ENCODE measurements at regions not wholly inside any gene's neighbourhood (a gene's known extent, or its start where the extent isn't known, plus 50 kb on each side); places are given as distances from the start of the nearest gene placed in this dataset.

- no peak for TF ChIP-seq CTCF (IDR thresholded peaks at IDR 0.05 in 2 of 3, conservative IDR thresholded peaks at IDR 0.05 in 1 of 3; ENCODE audit: borderline replicate concordance in 1 of 3, insufficient read depth in 1 of 3, low read depth in 2 of 3, low read length in 2 of 3)
- TF ChIP-seq ZFX (IDR thresholded peaks at IDR 0.05), result no peak
- TF ChIP-seq POLR2A (IDR thresholded peaks at IDR 0.05; ENCODE audit: borderline replicate concordance, extremely low read depth, insufficient read depth, insufficient read length), result no peak
- TF ChIP-seq REST (IDR thresholded peaks at IDR 0.05; ENCODE audit: low read depth), result no peak
- TF ChIP-seq EZH2phosphoT487 (IDR thresholded peaks at IDR 0.05; ENCODE audit: borderline replicate concordance), result no peak
- no peak for TF ChIP-seq YY1 (IDR thresholded peaks at IDR 0.05; ENCODE audit: extremely low read depth, insufficient replicate concordance, low read depth, low read length)
- TF ChIP-seq CEBPB (IDR thresholded peaks at IDR 0.05; ENCODE audit: low read depth), result no peak
- TF ChIP-seq TCF7L2 (IDR thresholded peaks at IDR 0.05; ENCODE audit: borderline replicate concordance, extremely low read depth, insufficient read depth, insufficient read length), result no peak
- no peak for TF ChIP-seq EZH2 (IDR thresholded peaks at IDR 0.05)
- TF ChIP-seq ZNF274 (IDR thresholded peaks at IDR 0.05; ENCODE audit: low read depth, low read length), result no peak
- TF ChIP-seq POLR2AphosphoS5 (IDR thresholded peaks at IDR 0.05; ENCODE audit: low read depth, low read length), result no peak
These were observed 126.4 kb upstream of the GHITM start for GRCh38 chr10:84012831-84013458.

All from HCT116 (cell line).